Trophoblast cell (in vitro differentiated cells and primary cell): ENCODE measurements at regions not wholly inside any gene's neighbourhood (a gene's known extent, or its start where the extent isn't known, plus 50 kb on each side); places are given as distances from the start of the nearest gene placed in this dataset.

Experiments used
- DNase-seq, 2 donors: peaks; one replicate each; pipeline ENCODE4 v3.0.0-alpha.2; 2016
- H2AFZ ChIP-seq: 2 replicates; pipeline ENCODE4 v1.6.1; 2013; ENCODE audit warnings: low read length, moderate library complexity, mild to moderate bottlenecking; ENCODE audit not compliant: insufficient read depth, poor library complexity
- H2AK5ac ChIP-seq: 2 replicates; pipeline ENCODE4 v1.6.1; 2013; ENCODE audit warnings: mild to moderate bottlenecking, low read length
- H2BK120ac ChIP-seq: 2 replicates; pipeline ENCODE4 v1.6.1; 2013; ENCODE audit warnings: low read length, mild to moderate bottlenecking, moderate library complexity; ENCODE audit not compliant: insufficient read depth, poor library complexity
- H2BK12ac ChIP-seq: 2 replicates; pipeline ENCODE4 v1.6.1; 2013; ENCODE audit warnings: mild to moderate bottlenecking, low read length, moderate library complexity
- H2BK5ac ChIP-seq: 2 replicates; pipeline ENCODE4 v1.6.1; 2013; ENCODE audit warnings: low read length, low read depth, moderate library complexity, mild to moderate bottlenecking; ENCODE audit not compliant: poor library complexity
- H3K14ac ChIP-seq: 2 replicates; pipeline ENCODE4 v1.6.1; 2013; ENCODE audit warnings: mild to moderate bottlenecking, low read length
- H3K18ac ChIP-seq: 2 replicates; pipeline ENCODE4 v1.6.1; 2013; ENCODE audit warnings: mild to moderate bottlenecking, low read length
- H3K23ac ChIP-seq: 2 replicates; pipeline ENCODE4 v1.6.1; 2013; ENCODE audit warnings: low read length
- H3K27ac ChIP-seq: 2 replicates; pipeline ENCODE4 v1.5.1; 2013; ENCODE audit warnings: low read depth, mild to moderate bottlenecking, inconsistent platforms, low read length, moderate library complexity
- H3K27me3 ChIP-seq: 2 replicates; pipeline ENCODE4 v1.6.1; 2013; ENCODE audit warnings: inconsistent platforms, mild to moderate bottlenecking, low read length, moderate library complexity; ENCODE audit not compliant: insufficient read depth
- H3K36me3 ChIP-seq, 2 experiments: 1 replicate in 1 of 2; 2 replicates in 1 of 2; pipeline ENCODE4 v1.6.1; 2013; ENCODE audit warnings: low read length in 2 of 2, mild to moderate bottlenecking in 2 of 2, moderate library complexity in 1 of 2; ENCODE audit not compliant: insufficient read depth in 2 of 2, control insufficient read depth in 1 of 2
- H3K4ac ChIP-seq: 2 replicates; pipeline ENCODE4 v1.6.1; 2013; ENCODE audit warnings: low read depth, mild to moderate bottlenecking, low read length, moderate library complexity
- H3K4me1 ChIP-seq, 2 experiments: 1 replicate in 1 of 2; 2 replicates in 1 of 2; pipeline ENCODE4 v1.6.1; 2013; ENCODE audit warnings: low read length in 2 of 2, mild to moderate bottlenecking in 2 of 2, moderate library complexity in 1 of 2; ENCODE audit not compliant: insufficient read depth in 2 of 2, control insufficient read depth in 1 of 2
- H3K4me2 ChIP-seq: 2 replicates; pipeline ENCODE4 v1.6.1; 2013; ENCODE audit warnings: inconsistent platforms, mild to moderate bottlenecking, low read length, moderate library complexity
- H3K4me3 ChIP-seq: 2 replicates; pipeline ENCODE4 v1.5.1; 2013; ENCODE audit warnings: mild to moderate bottlenecking, low read depth, low read length, inconsistent platforms
- H3K79me1 ChIP-seq: one replicate; pipeline ENCODE4 v1.6.1; 2013; ENCODE audit warnings: low read length
- H3K79me2 ChIP-seq: 2 replicates; pipeline ENCODE4 v1.6.1; 2013; ENCODE audit warnings: low read length, mild to moderate bottlenecking; ENCODE audit not compliant: control insufficient read depth, insufficient read depth, poor library complexity
- H3K9ac ChIP-seq: 2 replicates; pipeline ENCODE4 v1.6.1; 2013; ENCODE audit warnings: mild to moderate bottlenecking, low read length
- H3K9me3 ChIP-seq: 2 replicates; pipeline ENCODE4 v1.6.1; 2013; ENCODE audit warnings: low read depth, mild to moderate bottlenecking, control low read depth, inconsistent platforms, low read length; ENCODE audit not compliant: insufficient read depth
- H4K12ac ChIP-seq: 2 replicates; pipeline ENCODE4 v1.6.1; 2013; ENCODE audit warnings: low read depth, mild to moderate bottlenecking, low read length, moderate library complexity
- H4K8ac ChIP-seq: 2 replicates; pipeline ENCODE4 v1.6.1; 2013; ENCODE audit warnings: low read depth, mild to moderate bottlenecking, low read length, moderate library complexity
- H4K91ac ChIP-seq: one replicate; pipeline ENCODE4 v1.6.1; 2013; ENCODE audit warnings: low read depth, mild to moderate bottlenecking, low read length, moderate library complexity
- WGBS: extraction: QIAGEN DNeasy Blood & Tissue Kit; methylation state at CpG from one replicate; pipeline ENCODE4 v1.1.7; 2013; ENCODE audit warnings: missing lambda C conversion rate; ENCODE audit not compliant: insufficient read length, insufficient coverage; ENCODE audit errors: extremely low coverage; 5-methylcytosine and 5-hydroxymethylcytosine counted together

DNA sequence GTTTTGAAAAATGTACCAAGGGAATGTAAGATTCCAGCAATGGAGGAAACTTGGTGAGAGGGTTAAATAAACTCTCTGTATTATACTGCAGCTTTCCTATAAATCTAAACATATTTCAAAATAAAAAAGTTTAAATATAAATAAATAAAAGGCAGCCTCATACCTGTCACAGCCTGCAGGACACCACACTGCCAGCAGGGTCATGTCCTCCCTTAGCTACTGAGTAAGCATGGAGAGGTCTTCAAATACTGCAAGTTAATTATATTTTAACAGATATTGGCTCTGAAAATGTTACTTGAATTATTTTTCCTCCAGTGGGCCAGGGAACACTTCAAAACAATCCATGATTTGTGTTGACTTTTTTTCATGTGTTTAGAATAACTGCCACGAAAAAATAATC lies 852.8 kb upstream of the PCDH7 start:
- H4K8ac ChIP-seq, result no peak overlapping the region
- no peak overlapping the region for H2BK12ac ChIP-seq
- H3K9ac ChIP-seq, result no peak overlapping the region
- H3K14ac ChIP-seq, result no peak overlapping the region
- H3K27ac ChIP-seq, result no peak overlapping the region
- H2AK5ac ChIP-seq, result no peak overlapping the region
- H3K9me3 ChIP-seq, result no peaks in the 10 kb centered on the region
- H2BK120ac ChIP-seq, result no peak overlapping the region
- H3K18ac ChIP-seq, result no peak overlapping the region
- no peaks in the 10 kb centered on the region for H3K79me1 ChIP-seq
- no peak overlapping the region for H3K4me3 ChIP-seq
- H4K12ac ChIP-seq, result no peak overlapping the region
- no peak overlapping the region for H4K91ac ChIP-seq
- no peak for DNase-seq
- no peaks in the 10 kb centered on the region for H3K27me3 ChIP-seq
- H3K4ac ChIP-seq, result no peak overlapping the region
- H3K36me3 ChIP-seq, result no peaks in the 10 kb centered on the region
- H2BK5ac ChIP-seq, result no peak overlapping the region
- no peak overlapping the region for H2AFZ ChIP-seq
- no peaks in the 10 kb centered on the region for H3K79me2 ChIP-seq
- H3K4me1 ChIP-seq, result no peaks in the 10 kb centered on the region
- no peak overlapping the region for H3K4me2 ChIP-seq
- WGBS, result no CpG with 5 or more reads among the region's 1 CpG
- H3K23ac ChIP-seq, result no peak overlapping the region

DNA sequence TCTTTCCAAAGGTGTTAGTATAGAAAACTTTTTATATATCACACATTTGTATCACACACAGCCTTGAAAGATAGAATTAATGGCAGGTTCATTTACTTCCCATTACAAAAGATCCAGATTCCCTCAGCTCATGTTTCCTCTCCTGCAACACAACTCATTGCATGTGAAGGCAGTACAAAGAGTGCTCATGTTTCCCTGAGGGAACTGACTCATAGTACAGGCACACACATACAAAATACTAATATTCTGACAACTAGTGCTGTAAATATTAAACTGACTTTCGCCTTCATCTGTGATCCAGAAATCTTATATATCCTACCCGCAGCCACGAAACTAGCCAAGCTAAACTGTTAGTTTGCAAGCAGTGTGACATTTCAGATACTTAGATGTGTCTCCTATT lies 819.8 kb upstream of the PCDH7 start:
- DNase-seq, result peak in 1 of 2 donors; percentile 1
- H3K14ac ChIP-seq, result no peak overlapping the region
- no CpG with 5 or more reads among the region's 3 CpGs for WGBS
- no peak overlapping the region for H4K91ac ChIP-seq
- H3K9ac ChIP-seq, result no peak overlapping the region
- H3K4ac ChIP-seq, result no peak overlapping the region
- no peaks in the 10 kb centered on the region for H3K9me3 ChIP-seq
- no peaks in the 10 kb centered on the region for H3K79me1 ChIP-seq
- H2AK5ac ChIP-seq, result no peak overlapping the region
- no peak overlapping the region for H2BK12ac ChIP-seq
- H2AFZ ChIP-seq, result no peak overlapping the region
- no peaks in the 10 kb centered on the region for H3K4me1 ChIP-seq
- H4K8ac ChIP-seq, result no peak overlapping the region
- H3K4me3 ChIP-seq, result no peak overlapping the region
- no peak overlapping the region for H3K23ac ChIP-seq
- H2BK5ac ChIP-seq, result no peak overlapping the region
- H4K12ac ChIP-seq, result no peak overlapping the region
- no peaks in the 10 kb centered on the region for H3K27me3 ChIP-seq
- no peaks in the 10 kb centered on the region for H3K36me3 ChIP-seq
- H3K27ac ChIP-seq, result no peak overlapping the region
- H3K79me2 ChIP-seq, result no peaks in the 10 kb centered on the region
- no peak overlapping the region for H3K4me2 ChIP-seq
- H2BK120ac ChIP-seq, result no peak overlapping the region
- H3K18ac ChIP-seq, result no peak overlapping the region

GRCh38 chr4:29908276-29908675 lies 811.9 kb upstream of the PCDH7 start:
- H3K36me3 ChIP-seq, result no peaks in the 10 kb centered on the region
- H3K4me2 ChIP-seq, result no peak overlapping the region
- H3K27ac ChIP-seq, result no peak overlapping the region
- H4K91ac ChIP-seq, result no peak overlapping the region
- no peak overlapping the region for H3K4ac ChIP-seq
- no peaks in the 10 kb centered on the region for H3K9me3 ChIP-seq
- H2BK5ac ChIP-seq, result no peak overlapping the region
- no peak overlapping the region for H2BK120ac ChIP-seq
- H3K14ac ChIP-seq, result no peak overlapping the region
- WGBS, result no CpG with 5 or more reads among the region's 2 CpGs
- H3K23ac ChIP-seq, result no peak overlapping the region
- H3K27me3 ChIP-seq, result no peaks in the 10 kb centered on the region
- no peak overlapping the region for H2AFZ ChIP-seq
- H4K8ac ChIP-seq, result no peak overlapping the region
- no peak overlapping the region for H3K4me3 ChIP-seq
- H2AK5ac ChIP-seq, result no peak overlapping the region
- H3K4me1 ChIP-seq, result no peaks in the 10 kb centered on the region
- H3K9ac ChIP-seq, result no peak overlapping the region
- H3K79me2 ChIP-seq, result no peaks in the 10 kb centered on the region
- H4K12ac ChIP-seq, result no peak overlapping the region
- DNase-seq, result no peak
- no peak overlapping the region for H2BK12ac ChIP-seq
- H3K18ac ChIP-seq, result no peak overlapping the region
- no peaks in the 10 kb centered on the region for H3K79me1 ChIP-seq

DNA sequence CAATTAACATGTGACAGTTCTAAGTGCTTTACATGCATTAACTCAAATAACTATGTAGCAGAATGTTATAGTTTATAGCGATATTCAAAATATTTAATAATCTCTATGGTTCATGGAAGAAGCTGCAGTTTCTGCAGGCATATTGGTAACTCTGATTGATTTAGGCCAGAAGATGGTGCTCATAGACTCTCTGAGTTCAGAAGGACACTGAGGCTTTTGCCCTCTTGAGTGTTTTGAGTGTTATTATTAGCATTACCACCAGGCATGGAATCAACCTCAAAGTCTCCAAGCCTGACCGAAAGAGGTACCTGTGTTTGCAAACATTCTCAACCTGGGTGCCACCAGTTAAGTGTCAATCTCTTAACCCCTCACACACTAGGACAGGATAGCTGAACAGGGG lies 792.3 kb upstream of the PCDH7 start:
- Histone ChIP-seq H2BK120ac (no peak overlapping the region), H2AK5ac (no peak overlapping the region), H3K4ac (no peak overlapping the region), H3K79me1 (no peaks in the 10 kb centered on the region), H3K27me3 (no peaks in the 10 kb centered on the region), H3K36me3 (no peaks in the 10 kb centered on the region), H3K27ac (no peak overlapping the region), H3K18ac (no peak overlapping the region), H3K9me3 (peaks cover 2% of the 10 kb centered on the region), H3K4me1 (no peaks in the 10 kb centered on the region), H3K14ac (no peak overlapping the region), H2BK12ac (no peak overlapping the region), H4K91ac (no peak overlapping the region), H3K9ac (no peak overlapping the region), H2AFZ (no peak overlapping the region), H4K8ac (no peak overlapping the region), H3K4me3 (no peak overlapping the region), H4K12ac (no peak overlapping the region), H3K4me2 (no peak overlapping the region), H2BK5ac (no peak overlapping the region), H3K23ac (no peak overlapping the region), H3K79me2 (no peaks in the 10 kb centered on the region)
- WGBS, result no CpG with 5 or more reads among the region's 2 CpGs
- no peak for DNase-seq
